Ishikawa (cell line): ENCODE measurements at regions not wholly inside any gene's neighbourhood (a gene's known extent, or its start where the extent isn't known, plus 50 kb on each side); places are given as distances from the start of the nearest gene placed in this dataset.

ENCODE experiments used
- CEBPB ChIP-seq: IDR thresholded peaks from 2 replicates; pipeline ENCODE4 v1.6.1; 2012
- CREB1 ChIP-seq: IDR thresholded peaks from 2 replicates; pipeline ENCODE4 v1.6.1; 2012; ENCODE audit warnings: low read depth
- EGR1 ChIP-seq: IDR thresholded peaks from 2 replicates; pipeline ENCODE4 v1.6.1; 2012
- EP300 ChIP-seq: IDR thresholded peaks from 2 replicates; pipeline ENCODE4 v1.6.1; 2012; ENCODE audit warnings: borderline replicate concordance
- FOXM1 ChIP-seq: IDR thresholded peaks from 2 replicates; pipeline ENCODE4 v1.6.1; 2012; ENCODE audit warnings: low read depth, borderline replicate concordance
- MAX ChIP-seq: IDR thresholded peaks from 2 replicates; pipeline ENCODE4 v1.6.1; 2012
- NFIC ChIP-seq: IDR thresholded peaks from 2 replicates; pipeline ENCODE4 v1.6.1; 2012
- RAD21 ChIP-seq: IDR thresholded peaks from 2 replicates; pipeline ENCODE4 v1.6.1; 2012; ENCODE audit warnings: low read depth
- TAF1 ChIP-seq: IDR thresholded peaks from 2 replicates; pipeline ENCODE4 v1.6.1; 2012; ENCODE audit warnings: low read depth, mild to moderate bottlenecking
- TCF12 ChIP-seq: IDR thresholded peaks from 2 replicates; pipeline ENCODE4 v1.6.1; 2012; ENCODE audit warnings: low read depth
- TEAD4 ChIP-seq: IDR thresholded peaks from 2 replicates; pipeline ENCODE4 v1.6.1; 2012
- USF1 ChIP-seq: IDR thresholded peaks from 2 replicates; pipeline ENCODE4 v1.6.1; 2012
- YY1 ChIP-seq: IDR thresholded peaks from 2 replicates; pipeline ENCODE4 v1.6.1; 2012; ENCODE audit warnings: low read depth
- ZBTB7A ChIP-seq: IDR thresholded peaks from 2 replicates; pipeline ENCODE4 v1.6.1; 2012; ENCODE audit warnings: low read depth
- TF ChIP-seq, protein P1 (sequence below): IDR thresholded peaks from 2 replicates; pipeline ENCODE4 v1.6.1; 2012; ENCODE audit warnings: low read depth, mild to moderate bottlenecking

- TF ChIP-seq TCF12 (no peak), MAX (no peak), NFIC (peak; percentile 43), YY1 (no peak), USF1 (no peak)
Measured at GRCh38 chr16:51017969-51018368, 133.1 kb downstream of the SALL1 start.

DNA sequence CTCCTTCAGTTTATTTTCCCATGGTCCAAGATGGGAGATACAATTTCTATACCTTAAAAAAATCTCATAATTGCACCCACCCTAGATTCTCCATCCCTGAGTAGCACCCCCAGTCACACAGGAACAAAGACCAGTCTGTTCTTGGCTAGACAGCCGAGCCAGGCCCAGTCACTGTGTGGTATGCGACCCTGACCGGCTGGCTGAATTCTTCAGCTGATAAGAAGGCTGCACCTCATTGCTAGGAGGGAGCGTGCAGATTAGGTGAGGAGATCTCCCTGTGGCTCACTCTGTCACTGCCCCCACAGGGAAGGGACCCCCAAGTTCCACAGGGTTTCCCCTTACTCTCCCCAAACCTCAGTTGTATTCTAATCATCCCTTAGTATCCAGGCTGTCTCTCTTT is 138.7 kb downstream of the SALL1 start:
- no peak for TF ChIP-seq CEBPB

DNA sequence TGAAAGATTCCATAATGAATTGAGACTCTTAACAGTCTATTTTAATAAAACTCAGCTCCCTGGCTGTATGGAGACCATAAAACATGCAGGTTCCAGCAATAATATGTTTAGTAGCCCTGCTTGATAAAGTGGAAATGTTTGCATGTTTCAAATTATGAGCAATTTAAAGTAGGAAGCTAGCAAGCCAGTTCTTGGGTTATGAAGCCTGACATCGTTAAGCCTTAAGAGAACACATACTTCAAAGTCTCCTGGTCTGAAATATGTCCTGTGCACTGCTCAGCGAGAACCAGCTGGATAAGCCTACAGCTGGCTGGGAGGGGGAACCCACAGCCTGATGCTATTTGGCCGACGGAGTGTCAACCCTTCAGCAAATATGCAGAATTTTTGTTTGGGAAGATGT is 140.3 kb downstream of the SALL1 start:
- TF ChIP-seq MAX (no peak), FOXM1 (no peak), USF1 (no peak)

- no peak for TF ChIP-seq EP300
- TF ChIP-seq, protein P1, sequence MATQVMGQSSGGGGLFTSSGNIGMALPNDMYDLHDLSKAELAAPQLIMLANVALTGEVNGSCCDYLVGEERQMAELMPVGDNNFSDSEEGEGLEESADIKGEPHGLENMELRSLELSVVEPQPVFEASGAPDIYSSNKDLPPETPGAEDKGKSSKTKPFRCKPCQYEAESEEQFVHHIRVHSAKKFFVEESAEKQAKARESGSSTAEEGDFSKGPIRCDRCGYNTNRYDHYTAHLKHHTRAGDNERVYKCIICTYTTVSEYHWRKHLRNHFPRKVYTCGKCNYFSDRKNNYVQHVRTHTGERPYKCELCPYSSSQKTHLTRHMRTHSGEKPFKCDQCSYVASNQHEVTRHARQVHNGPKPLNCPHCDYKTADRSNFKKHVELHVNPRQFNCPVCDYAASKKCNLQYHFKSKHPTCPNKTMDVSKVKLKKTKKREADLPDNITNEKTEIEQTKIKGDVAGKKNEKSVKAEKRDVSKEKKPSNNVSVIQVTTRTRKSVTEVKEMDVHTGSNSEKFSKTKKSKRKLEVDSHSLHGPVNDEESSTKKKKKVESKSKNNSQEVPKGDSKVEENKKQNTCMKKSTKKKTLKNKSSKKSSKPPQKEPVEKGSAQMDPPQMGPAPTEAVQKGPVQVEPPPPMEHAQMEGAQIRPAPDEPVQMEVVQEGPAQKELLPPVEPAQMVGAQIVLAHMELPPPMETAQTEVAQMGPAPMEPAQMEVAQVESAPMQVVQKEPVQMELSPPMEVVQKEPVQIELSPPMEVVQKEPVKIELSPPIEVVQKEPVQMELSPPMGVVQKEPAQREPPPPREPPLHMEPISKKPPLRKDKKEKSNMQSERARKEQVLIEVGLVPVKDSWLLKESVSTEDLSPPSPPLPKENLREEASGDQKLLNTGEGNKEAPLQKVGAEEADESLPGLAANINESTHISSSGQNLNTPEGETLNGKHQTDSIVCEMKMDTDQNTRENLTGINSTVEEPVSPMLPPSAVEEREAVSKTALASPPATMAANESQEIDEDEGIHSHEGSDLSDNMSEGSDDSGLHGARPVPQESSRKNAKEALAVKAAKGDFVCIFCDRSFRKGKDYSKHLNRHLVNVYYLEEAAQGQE = no peak
- TF ChIP-seq RAD21 = no peak
- TF ChIP-seq MAX = no peak
- TF ChIP-seq EGR1 = no peak
- no peak for TF ChIP-seq TAF1
- no peak for TF ChIP-seq CREB1
- TF ChIP-seq USF1 = no peak
- no peak for TF ChIP-seq FOXM1
- TF ChIP-seq NFIC = no peak
- TF ChIP-seq TCF12 = no peak
- no peak for TF ChIP-seq TEAD4
- TF ChIP-seq ZBTB7A = no peak
Measured at GRCh38 chr16:51009813-51010212, 141.3 kb downstream of the SALL1 start.

DNA sequence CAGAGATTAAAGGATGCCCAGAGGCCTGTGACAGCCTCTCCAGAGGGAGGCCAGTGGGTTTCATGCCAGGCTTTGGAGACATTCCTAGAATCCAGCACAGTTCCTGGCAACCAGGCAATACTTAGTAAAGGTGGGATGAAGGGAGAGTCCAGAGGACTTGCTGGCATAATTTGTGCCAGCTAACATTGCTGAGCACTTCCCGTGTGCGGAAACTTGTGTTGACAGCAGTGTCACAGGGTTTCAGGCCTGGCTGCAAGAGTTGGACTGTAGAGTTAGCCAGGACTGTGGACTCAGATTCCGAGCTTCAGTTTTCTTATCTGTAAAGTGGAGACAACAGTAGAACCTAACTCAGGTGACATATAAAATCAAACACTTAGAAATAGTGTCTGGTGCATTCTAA is 141.7 kb downstream of the SALL1 start:
- TF ChIP-seq, protein P1 = no peak
- no peak for TF ChIP-seq CREB1
- TF ChIP-seq TCF12 = no peak
- no peak for TF ChIP-seq ZBTB7A
- no peak for TF ChIP-seq TEAD4
- TF ChIP-seq FOXM1 = no peak
- no peak for TF ChIP-seq YY1
- TF ChIP-seq USF1 = no peak
- no peak for TF ChIP-seq RAD21
- no peak for TF ChIP-seq NFIC
- TF ChIP-seq EP300 = no peak
- TF ChIP-seq EGR1 = no peak
- TF ChIP-seq TAF1 = no peak
- TF ChIP-seq CEBPB = no peak
- TF ChIP-seq MAX = no peak

GRCh38 chr16:51008607-51009006 is 142.5 kb downstream of the SALL1 start:
- TF ChIP-seq YY1 (no peak), RAD21 (no peak), NFIC (no peak), TEAD4 (no peak), MAX (no peak), TCF12 (no peak), USF1 (no peak), ZBTB7A (no peak), CEBPB (no peak), FOXM1 (no peak), CREB1 (no peak), EGR1 (no peak), TAF1 (no peak), EP300 (no peak)
- TF ChIP-seq, protein P1 = no peak
